GM12878 (cell line): ENCODE measurements at regions not wholly inside any gene's neighbourhood (a gene's known extent, or its start where the extent isn't known, plus 50 kb on each side); places are given as distances from the start of the nearest gene placed in this dataset.

ENCODE experiments used
- ATAC-seq: fragments of 200-7000 bp; cut with Tn5 transposase; 3 replicates; pipeline ENCODE4 v1.9.1; 2020; ENCODE audit warnings: mild to moderate bottlenecking, moderate library complexity
- BruUV-seq: library from RNA; stranded (reverse); fragments of 400-500 nt; replicated peaks from 2 replicates; lab custom pipeline; 2021; lab: Mats Ljungman, UMichigan
- CTCF ChIA-PET: fragments of 300-600 bp; sonication (Branson Sonifier 250); formaldehyde crosslinking; extraction: SDS; loops from one replicate; lab custom pipeline; 2021; ENCODE audit warnings: inconsistent platforms; lab: Yijun Ruan, JAX
- POLR2A ChIA-PET: fragments of 350-600 bp; formaldehyde crosslinking; extraction: SDS; loops from one replicate; lab custom pipeline; 2021; ENCODE audit warnings: inconsistent platforms; lab: Charles Lee
- RAD21 ChIA-PET: fragments of 300-600 bp; sonication (Branson Sonifier 250); formaldehyde crosslinking; loops from one replicate; lab custom pipeline; 2023; ENCODE audit warnings: antibody characterized with exemption; ENCODE audit not compliant: unreplicated experiment; lab: Charles Lee
- SMC1A ChIA-PET: fragments of 300-600 bp; sonication (Branson Sonifier 250); formaldehyde crosslinking; loops from one replicate; lab custom pipeline; 2023; ENCODE audit not compliant: unreplicated experiment, uncharacterized antibody; lab: Charles Lee
- DNase-seq: peaks from one replicate; pipeline ENCODE4 v3.0.0-alpha.2; 2011; ENCODE audit warnings: low read depth, low spot score
- FAIRE-seq: peaks from 3 replicates; lab custom pipeline; 2011; peaks lifted over from hg19 to GRCh38; lab: Jason Lieb, UNC
- H2AFZ ChIP-seq: 2 replicates; pipeline ENCODE4 v1.6.0; 2011; ENCODE audit warnings: low read depth, low read length, control low read depth; ENCODE audit not compliant: control insufficient read depth
- H3K27ac ChIP-seq: 2 replicates; pipeline ENCODE4 v1.5.1; 2011; ENCODE audit warnings: control low read depth; ENCODE audit not compliant: control insufficient read depth, insufficient read depth
- H3K27me3 ChIP-seq, 2 experiments: replicated peaks in 1 of 2; 2 replicates each; pipeline versions ENCODE4 v1.6.0 to v1.6.1; 2011; ENCODE audit warnings: low read length in 1 of 2; ENCODE audit not compliant: control insufficient read depth in 2 of 2, insufficient read depth in 2 of 2
- H3K36me3 ChIP-seq, 2 experiments: 2 replicates each; pipeline ENCODE4 v1.5.1; 2011; ENCODE audit warnings: low read length in 1 of 2; ENCODE audit not compliant: control insufficient read depth in 2 of 2, insufficient read depth in 2 of 2
- H3K4me1 ChIP-seq: 2 replicates; pipeline ENCODE4 v1.6.1; 2011; ENCODE audit warnings: mild to moderate bottlenecking, low read length, moderate library complexity, mixed read lengths; ENCODE audit not compliant: control insufficient read depth, insufficient read depth
- H3K4me2 ChIP-seq: 2 replicates; pipeline ENCODE4 v1.6.0; 2011; ENCODE audit warnings: control low read depth; ENCODE audit not compliant: control insufficient read depth, insufficient read depth
- H3K4me3 ChIP-seq: fragments of 200-600 bp; sonication (generic); 2 replicates; pipeline ENCODE4 v1.5.1; 2016
- H3K79me2 ChIP-seq: 2 replicates; pipeline ENCODE4 v1.6.0; 2011; ENCODE audit warnings: low read length; ENCODE audit not compliant: control insufficient read depth, insufficient read depth
- H3K9ac ChIP-seq: 2 replicates; pipeline ENCODE4 v1.8.0; 2011; ENCODE audit warnings: low read length, control low read depth, mixed read lengths; ENCODE audit not compliant: control insufficient read depth, insufficient read depth
- H3K9me3 ChIP-seq: replicated peaks from 3 replicates; pipeline ENCODE4 v1.5.1; 2011; ENCODE audit warnings: mild to moderate bottlenecking, low read length; ENCODE audit not compliant: control insufficient read depth, insufficient read depth
- H4K20me1 ChIP-seq: 2 replicates; pipeline ENCODE4 v1.6.0; 2011; ENCODE audit not compliant: control insufficient read depth, insufficient read depth
- BCLAF1 ChIP-seq: fragments of 450-650 bp; IDR thresholded peaks from 2 replicates; pipeline ENCODE4 v1.6.1; 2017; ENCODE audit warnings: antibody characterized with exemption, mild to moderate bottlenecking, moderate library complexity
- CBX3 ChIP-seq: fragments of 200-600 bp; sonication (generic); IDR thresholded peaks from 2 replicates; pipeline ENCODE4 v1.6.1; 2016; ENCODE audit warnings: low read depth, borderline replicate concordance
- FOXK2 ChIP-seq: fragments of 450-650 bp; IDR thresholded peaks from 2 replicates; pipeline ENCODE4 v1.6.1; 2017; ENCODE audit warnings: mild to moderate bottlenecking, moderate library complexity
- IKZF1 ChIP-seq: fragments of 450-650 bp; conservative IDR thresholded peaks from 2 replicates; pipeline ENCODE4 v1.6.1; 2017; ENCODE audit warnings: antibody characterized with exemption, mild to moderate bottlenecking
- KLF5 ChIP-seq: fragments of 450-650 bp; IDR thresholded peaks from 2 replicates; pipeline ENCODE4 v1.6.1; 2014; ENCODE audit warnings: mild to moderate bottlenecking; ENCODE audit not compliant: partially characterized antibody
- NFXL1 ChIP-seq: fragments of 450-650 bp; IDR thresholded peaks from 2 replicates; pipeline ENCODE4 v1.6.1; 2017; ENCODE audit warnings: antibody characterized with exemption, mild to moderate bottlenecking, borderline replicate concordance
- NFYA ChIP-seq: IDR thresholded peaks from 2 replicates; pipeline ENCODE4 v1.6.1; 2011; ENCODE audit warnings: low read depth, mild to moderate bottlenecking, low read length, improper control_type of control experiment, borderline replicate concordance
- NRF1 ChIP-seq: conservative IDR thresholded peaks from 2 replicates; pipeline ENCODE4 v1.6.1; 2011; ENCODE audit warnings: mild to moderate bottlenecking, low read depth, low read length, improper control_type of control experiment
- SMAD1 ChIP-seq: fragments of 450-650 bp; IDR thresholded peaks from 2 replicates; pipeline ENCODE4 v1.6.1; 2018; ENCODE audit warnings: mild to moderate bottlenecking, low read depth; ENCODE audit not compliant: partially characterized antibody
- SRF ChIP-seq, 2 experiments: IDR thresholded peaks; 2 replicates each; pipeline ENCODE4 v1.6.1; 2011; ENCODE audit warnings: low read depth in 2 of 2, low read length in 2 of 2, mild to moderate bottlenecking in 1 of 2, moderate library complexity in 1 of 2
- WRNIP1 ChIP-seq: IDR thresholded peaks from 2 replicates; pipeline ENCODE4 v1.6.1; 2011; ENCODE audit warnings: low read depth, low read length, improper control_type of control experiment, borderline replicate concordance
- ZBTB11 ChIP-seq: fragments of 450-650 bp; formaldehyde crosslinking; IDR thresholded peaks from 2 replicates; pipeline ENCODE4 v1.5.0; 2022; ENCODE audit warnings: mild to moderate bottlenecking, missing genetic modification characterization
- WGBS: methylation state at CpG from one replicate; pipeline ENCODE4 v1.1.6; 2016; ENCODE audit warnings: low lambda C conversion rate; ENCODE audit not compliant: insufficient replicate concordance, insufficient coverage; ENCODE audit errors: missing lambda C conversion rate; 5-methylcytosine and 5-hydroxymethylcytosine counted together
- in situ Hi-C: fragments of 300-500 bp; cut with MboI; formaldehyde crosslinking; loops from 9 replicates; pipeline ENCODE4 v1.14.3; 2018; ENCODE audit warnings: mixed read lengths
- intact Hi-C: fragments of 100-400 bp; cut with micrococcal nuclease; formaldehyde crosslinking; loops from one replicate; pipeline ENCODE4 v1.14.2; 2022; ENCODE audit not compliant: unreplicated experiment

- H3K9me3 ChIP-seq: no peaks in the 10 kb centered on the region
- ChIA-PET SMC1A (no interaction called here), POLR2A (no interaction called here), RAD21 (no interaction called here)
- no peak overlapping the region for H3K27ac ChIP-seq
- no peaks in the 10 kb centered on the region for H3K27me3 ChIP-seq
- in situ Hi-C loops (no loop called here), intact Hi-C loops (no loop called here)
- H3K36me3 ChIP-seq: no peaks in the 10 kb centered on the region
- BruUV-seq: no TSS peak
- no peak for FAIRE-seq
- H3K4me2 ChIP-seq: no peak overlapping the region
- no peaks in the 10 kb centered on the region for H4K20me1 ChIP-seq
- 0% methylated on average over 1 of the region's 1 CpG for WGBS
- no peak for ATAC-seq
- H3K4me1 ChIP-seq: no peaks in the 10 kb centered on the region
- DNase-seq: no peak
- no peak overlapping the region for H2AFZ ChIP-seq
- no peaks in the 10 kb centered on the region for H3K79me2 ChIP-seq
- TF ChIP-seq KLF5 (no peak), IKZF1 (no peak), SRF (IDR thresholded peaks at IDR 0.05; ENCODE audit: low read depth in 2 of 2, low read length in 2 of 2) (no peak), ZBTB11 (CRISPR knock-in tag) (no peak), NFYA (no peak), NFXL1 (no peak), WRNIP1 (no peak), CBX3 (no peak), BCLAF1 (no peak), SMAD1 (no peak), FOXK2 (no peak), NRF1 (no peak)
- TF ChIP-seq, all 136 proteins: peak for 0
- H3K4me3 ChIP-seq: no peak overlapping the region
- CTCF ChIA-PET: no interaction called here
- no peak overlapping the region for H3K9ac ChIP-seq
Observed at GRCh38 chr1:95409276-95409675, 175.3 kb downstream of the RWDD3 start.
